SH-SY5Y (cell line): ENCODE measurements at regions not wholly inside any gene's neighbourhood (a gene's known extent, or its start where the extent isn't known, plus 50 kb on each side); places are given as distances from the start of the nearest gene placed in this dataset.

Source experiments
- GATA2 ChIP-seq: IDR thresholded peaks from 2 replicates; pipeline ENCODE4 v1.6.1; 2011; ENCODE audit warnings: mild to moderate bottlenecking, low read depth, low read length
- GATA3 ChIP-seq: IDR thresholded peaks from 2 replicates; pipeline ENCODE4 v1.6.1; 2011; ENCODE audit warnings: low read depth, mild to moderate bottlenecking, low read length, moderate library complexity

DNA sequence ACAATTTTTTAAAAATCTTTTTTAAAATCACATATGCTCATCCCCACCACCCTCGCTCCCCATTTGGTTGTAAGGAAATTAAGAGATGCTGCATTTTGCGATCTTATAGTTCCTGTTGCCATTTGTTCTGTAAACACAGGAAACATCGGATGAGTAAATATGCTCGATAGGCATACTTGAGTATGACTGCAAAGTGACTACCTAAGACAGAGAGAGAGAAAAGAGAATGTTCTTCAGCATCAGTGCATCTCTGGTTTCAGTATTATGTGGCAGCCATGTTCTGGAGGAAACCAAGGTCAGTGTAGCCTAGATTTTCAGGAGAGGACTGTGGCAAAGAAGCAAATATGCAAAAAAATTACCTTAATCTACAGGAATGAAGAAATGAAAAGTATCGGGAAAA, 265.5 kb upstream of the FMN2 start:
- TF ChIP-seq GATA2: no peak
- TF ChIP-seq GATA3: no peak
